WTC11 (cell line): ENCODE measurements at regions not wholly inside any gene's neighbourhood (a gene's known extent, or its start where the extent isn't known, plus 50 kb on each side); places are given as distances from the start of the nearest gene placed in this dataset.

ENCODE experiments used
- ATAC-seq: fragments of 200-7000 bp; cut with Tn5 transposase; 2 replicates; pipeline ENCODE4 v1.10.0; 2021; ENCODE audit warnings: mild to moderate bottlenecking, moderate library complexity
- CTCF ChIA-PET: fragments of 300-600 bp; sonication (Branson Sonifier 250); formaldehyde crosslinking; loops from one replicate; lab custom pipeline; 2021; ENCODE audit warnings: antibody characterized with exemption; lab: Charles Lee
- POLR2A ChIA-PET: fragments of 350-600 bp; sonication (Branson Sonifier 250); formaldehyde crosslinking; loops from one replicate; lab custom pipeline; 2021; ENCODE audit warnings: antibody characterized with exemption; lab: Charles Lee
- DNase-seq: peaks from one replicate; pipeline ENCODE4 v3.0.0; 2021; ENCODE audit warnings: low spot score
- H3K27ac Mint-ChIP-seq: 2 replicates; pipeline ENCODE4 v1.8.0; 2021; ENCODE audit warnings: mixed read lengths
- H3K27me3 Mint-ChIP-seq: 2 replicates; pipeline ENCODE4 v1.8.0; 2021; ENCODE audit warnings: low read depth, mild to moderate bottlenecking, moderate library complexity, mixed read lengths
- H3K36me3 Mint-ChIP-seq: 2 replicates; pipeline ENCODE4 v1.8.0; 2021; ENCODE audit warnings: mixed read lengths
- H3K4me1 Mint-ChIP-seq: 2 replicates; pipeline ENCODE4 v1.8.0; 2022; ENCODE audit warnings: mixed read lengths
- H3K4me3 Mint-ChIP-seq: 2 replicates; pipeline ENCODE4 v1.8.0; 2021; ENCODE audit warnings: mild to moderate bottlenecking, moderate library complexity, mixed read lengths
- H3K9me3 Mint-ChIP-seq: 2 replicates; pipeline ENCODE4 v1.8.0; 2021; ENCODE audit warnings: mixed read lengths
- CREB1 ChIP-seq: sonication (generic); formaldehyde crosslinking; IDR thresholded peaks from 2 replicates; pipeline ENCODE4 v1.8.0; 2023; ENCODE audit warnings: mild to moderate bottlenecking, missing genetic modification reagents
- CTCF ChIP-seq: fragments of 200-600 bp; IDR thresholded peaks from 2 replicates; pipeline ENCODE4 v1.8.0; 2022; ENCODE audit warnings: antibody characterized with exemption
- E2F1 ChIP-seq: sonication (generic); formaldehyde crosslinking; IDR thresholded peaks from 2 replicates; pipeline ENCODE4 v1.8.0; 2022; ENCODE audit warnings: mild to moderate bottlenecking, missing genetic modification reagents
- ERG ChIP-seq: fragments of 250-450 bp; sonication (Bioruptor Pico); IDR thresholded peaks from 2 replicates; pipeline ENCODE4 v1.8.0; 2021; ENCODE audit warnings: mild to moderate bottlenecking
- ETV6 ChIP-seq: sonication (generic); formaldehyde crosslinking; IDR thresholded peaks from 2 replicates; pipeline ENCODE4 v1.8.1; 2022; ENCODE audit warnings: mild to moderate bottlenecking, missing genetic modification reagents
- FOXJ3 ChIP-seq: sonication (generic); formaldehyde crosslinking; IDR thresholded peaks from 2 replicates; pipeline ENCODE4 v1.9.0; 2021; ENCODE audit warnings: missing genetic modification reagents, mild to moderate bottlenecking, borderline replicate concordance
- FOXP1 ChIP-seq: sonication (generic); formaldehyde crosslinking; IDR thresholded peaks from 2 replicates; pipeline ENCODE4 v1.8.0; 2022; ENCODE audit warnings: missing genetic modification reagents, mild to moderate bottlenecking, moderate library complexity, borderline replicate concordance
- GABPB1 ChIP-seq: sonication (generic); formaldehyde crosslinking; IDR thresholded peaks from 2 replicates; pipeline ENCODE4 v1.8.1; 2023; ENCODE audit warnings: mild to moderate bottlenecking, missing genetic modification reagents
- GRHL2 ChIP-seq: fragments of 250-450 bp; sonication (Bioruptor Pico); IDR thresholded peaks from 2 replicates; pipeline ENCODE4 v1.8.0; 2022; ENCODE audit warnings: mild to moderate bottlenecking, moderate library complexity; ENCODE audit not compliant: insufficient replicate concordance, severe bottlenecking
- HMGXB4 ChIP-seq: sonication (generic); formaldehyde crosslinking; IDR thresholded peaks from 2 replicates; pipeline ENCODE4 v1.8.1; 2023; ENCODE audit warnings: mild to moderate bottlenecking, moderate library complexity, missing genetic modification reagents
- IRF2 ChIP-seq: sonication (generic); formaldehyde crosslinking; IDR thresholded peaks from 2 replicates; pipeline ENCODE4 v1.8.0; 2022; ENCODE audit warnings: low read depth, missing genetic modification reagents, borderline replicate concordance
- NFE2L1 ChIP-seq: sonication (generic); formaldehyde crosslinking; IDR thresholded peaks from 2 replicates; pipeline ENCODE4 v1.8.1; 2023; ENCODE audit warnings: missing genetic modification reagents
- NR3C1 ChIP-seq: sonication (generic); formaldehyde crosslinking; conservative IDR thresholded peaks from 2 replicates; pipeline ENCODE4 v1.8.1; 2023; ENCODE audit warnings: low read depth, mild to moderate bottlenecking, missing genetic modification reagents
- PRDM15 ChIP-seq: sonication (generic); formaldehyde crosslinking; IDR thresholded peaks from 2 replicates; pipeline ENCODE4 v1.8.0; 2022; ENCODE audit warnings: missing genetic modification reagents
- SOX15 ChIP-seq: fragments of 250-450 bp; sonication (Bioruptor Pico); IDR thresholded peaks from 2 replicates; pipeline ENCODE4 v1.9.0; 2021; ENCODE audit warnings: mild to moderate bottlenecking
- STAT6 ChIP-seq: sonication (generic); formaldehyde crosslinking; conservative IDR thresholded peaks from 2 replicates; pipeline ENCODE4 v1.8.1; 2023; ENCODE audit warnings: mild to moderate bottlenecking, low read depth, missing genetic modification reagents, moderate library complexity
- USF2 ChIP-seq: sonication (generic); formaldehyde crosslinking; IDR thresholded peaks from 2 replicates; pipeline ENCODE4 v1.8.1; 2023; ENCODE audit warnings: mild to moderate bottlenecking, missing genetic modification reagents, moderate library complexity
- ZBTB21 ChIP-seq: sonication (generic); formaldehyde crosslinking; IDR thresholded peaks from 2 replicates; pipeline ENCODE4 v1.8.1; 2023; ENCODE audit warnings: mild to moderate bottlenecking, missing genetic modification reagents, borderline replicate concordance
- ZBTB43 ChIP-seq: sonication (generic); formaldehyde crosslinking; IDR thresholded peaks from 2 replicates; pipeline ENCODE4 v1.8.1; 2023; ENCODE audit warnings: mild to moderate bottlenecking, missing genetic modification reagents
- ZNF512 ChIP-seq: sonication (generic); formaldehyde crosslinking; IDR thresholded peaks from 2 replicates; pipeline ENCODE4 v1.8.1; 2022; ENCODE audit warnings: missing genetic modification reagents, borderline replicate concordance

GRCh38 chr3:147924755-147925154, 515.6 kb downstream of the ZIC1 start:
- H3K4me1 Mint-ChIP-seq: peaks cover 2% of the 10 kb centered on the region
- H3K27ac Mint-ChIP-seq: no peak overlapping the region
- ChIA-PET CTCF (no interaction called here), POLR2A (no interaction called here)
- no peaks in the 10 kb centered on the region for H3K27me3 Mint-ChIP-seq
- H3K9me3 Mint-ChIP-seq: peaks cover 5% of the 10 kb centered on the region; the same call in 1 of the 2 replicates
- H3K36me3 Mint-ChIP-seq: no peaks in the 10 kb centered on the region
- H3K4me3 Mint-ChIP-seq: no peak overlapping the region
- TF ChIP-seq FOXP1 (CRISPR knock-in tag) (no peak), SOX15 (CRISPR knock-in tag) (no peak), HMGXB4 (CRISPR knock-in tag) (no peak), STAT6 (no peak), FOXJ3 (CRISPR knock-in tag) (no peak), NR3C1 (no peak), GRHL2 (CRISPR knock-in tag) (no peak), CREB1 (CRISPR knock-in tag) (no peak), GABPB1 (CRISPR knock-in tag) (no peak), ETV6 (CRISPR knock-in tag) (no peak), PRDM15 (no peak), ZBTB43 (no peak)
- ATAC-seq (no peak), DNase-seq (no peak)

- ATAC-seq: no peak
- Mint-ChIP-seq H3K36me3 (no peaks in the 10 kb centered on the region), H3K27me3 (no peaks in the 10 kb centered on the region), H3K27ac (no peak overlapping the region), H3K4me3 (no peak overlapping the region), H3K9me3 (peaks cover 5% of the 10 kb centered on the region; the same call in 1 of the 2 replicates), H3K4me1 (peaks cover 6% of the 10 kb centered on the region)
- no peak for DNase-seq
- POLR2A ChIA-PET: no interaction called here
- CTCF ChIA-PET: no interaction called here
- TF ChIP-seq E2F1 (CRISPR knock-in tag) (no peak), ZNF512 (CRISPR knock-in tag) (no peak), IRF2 (no peak), USF2 (CRISPR knock-in tag) (no peak), CTCF (no peak), ERG (CRISPR knock-in tag) (no peak), NFE2L1 (CRISPR knock-in tag) (no peak), ZBTB21 (CRISPR knock-in tag) (no peak)
These were observed 516.1 kb downstream of the ZIC1 start for GRCh38 chr3:147925272-147925671.
